Skin epidermis (tissue), 12 donors: ENCODE measurements at regions not wholly inside any gene's neighbourhood (a gene's known extent, or its start where the extent isn't known, plus 50 kb on each side); places are given as distances from the start of the nearest gene placed in this dataset.
"Not testable (repeated sequence)": the region's sequence is repeated elsewhere in the genome, so short reads cannot be mapped to it uniquely, and the experiment has no call there.

ENCODE experiments used
- H3K27ac ChIP-seq, 21 experiments: fragments of 200-600 bp; sonication (generic) in 11 of 21; one replicate each; pipeline ENCODE4 v1.5.0; 2020; ENCODE audit warnings: mild to moderate bottlenecking in 3 of 21, inconsistent platforms in 2 of 21, moderate library complexity in 2 of 21
- H3K4me3 ChIP-seq, 7 experiments: fragments of 200-600 bp; sonication (generic) in 2 of 7; one replicate each; pipeline ENCODE4 v1.5.0; 2020; ENCODE audit warnings: inconsistent platforms in 2 of 7, mild to moderate bottlenecking in 2 of 7, moderate library complexity in 1 of 7

- not testable (repeated sequence) for H3K27ac ChIP-seq, H3K4me3 ChIP-seq
Observed at GRCh38 chr10:45056806-45057205, 56.1 kb downstream of the ZNF22 start.

GRCh38 chr10:45058580-45058979 is 57.9 kb downstream of the ZNF22 start:
- H3K4me3 ChIP-seq: no peak overlapping the region

GRCh38 chr10:45058992-45059561 is 58.4 kb downstream of the ZNF22 start:
- Histone ChIP-seq H3K4me3 (no peak overlapping the region), H3K27ac (no peak overlapping the region)

More at GRCh38 chr10:45058580-45058979, 57.9 kb downstream of the ZNF22 start:
- H3K27ac ChIP-seq: no peak overlapping the region

GRCh38 chr10:45059632-45060031 is 58.9 kb downstream of the ZNF22 start:
- H3K4me3 ChIP-seq: no peak overlapping the region
- H3K27ac ChIP-seq: no peak overlapping the region

- no peak overlapping the region for H3K27ac ChIP-seq
- H3K4me3 ChIP-seq: no peak overlapping the region
Observed at GRCh38 chr10:45061982-45062381, 61.3 kb downstream of the ZNF22 start.

GRCh38 chr10:45063591-45064231 is 63.0 kb downstream of the ZNF22 start:
- no peak overlapping the region for H3K4me3 ChIP-seq
- H3K27ac ChIP-seq: no peak overlapping the region

GRCh38 chr10:45064998-45065397 is 64.3 kb downstream of the ZNF22 start:
- Histone ChIP-seq H3K4me3 (no peak overlapping the region), H3K27ac (no peak overlapping the region)

GRCh38 chr10:45071043-45071813 is 70.5 kb downstream of the ZNF22 start:
- Histone ChIP-seq H3K27ac (no peak overlapping the region), H3K4me3 (no peak overlapping the region)

- H3K27ac ChIP-seq: no peak overlapping the region
- H3K4me3 ChIP-seq: no peak overlapping the region
Observed at GRCh38 chr10:45075216-45075615, 74.5 kb downstream of the ZNF22 start.

- Histone ChIP-seq H3K27ac (no peak overlapping the region), H3K4me3 (no peak overlapping the region)
Observed at GRCh38 chr10:45075826-45076380, 75.2 kb downstream of the ZNF22 start.

GRCh38 chr10:45076891-45077290 is 76.2 kb downstream of the ZNF22 start:
- H3K27ac ChIP-seq: no peak overlapping the region

GRCh38 chr10:45080331-45080730 is 79.6 kb downstream of the ZNF22 start:
- Histone ChIP-seq H3K4me3 (no peak overlapping the region), H3K27ac (no peak overlapping the region)

More at GRCh38 chr10:45076891-45077290, 76.2 kb downstream of the ZNF22 start:
- H3K4me3 ChIP-seq: no peak overlapping the region

- Histone ChIP-seq H3K27ac (no peak overlapping the region), H3K4me3 (no peak overlapping the region)
Observed at GRCh38 chr10:45082176-45082575, 81.5 kb downstream of the ZNF22 start.

GRCh38 chr10:45091968-45092367 is 91.2 kb downstream of the ZNF22 start:
- H3K4me3 ChIP-seq: no peak overlapping the region
- no peak overlapping the region for H3K27ac ChIP-seq

GRCh38 chr10:45093945-45094344 is 93.2 kb downstream of the ZNF22 start:
- no peak overlapping the region for H3K4me3 ChIP-seq
- H3K27ac ChIP-seq: no peak overlapping the region

GRCh38 chr10:45095286-45095685 is 94.6 kb downstream of the ZNF22 start:
- Histone ChIP-seq H3K4me3 (no peak overlapping the region), H3K27ac (no peak overlapping the region)

- Histone ChIP-seq H3K4me3 (no peak overlapping the region), H3K27ac (no peak overlapping the region)
Observed at GRCh38 chr10:45096001-45096400, 95.3 kb downstream of the ZNF22 start.

- H3K27ac ChIP-seq: no peak overlapping the region
Observed at GRCh38 chr10:45100429-45100828, 99.7 kb downstream of the ZNF22 start.

GRCh38 chr10:45104674-45105073 is 104.0 kb downstream of the ZNF22 start:
- H3K4me3 ChIP-seq: no peak overlapping the region
- no peak overlapping the region for H3K27ac ChIP-seq

More at GRCh38 chr10:45100429-45100828, 99.7 kb downstream of the ZNF22 start:
- no peak overlapping the region for H3K4me3 ChIP-seq

- H3K27ac ChIP-seq, H3K4me3 ChIP-seq: not testable (repeated sequence)
Observed at GRCh38 chr10:45105309-45105708, 104.6 kb downstream of the ZNF22 start.
